ENCODE measurements at regions not wholly inside any gene's neighbourhood (a gene's known extent, or its start where the extent isn't known, plus 50 kb on each side); places are given as distances from the start of the nearest gene placed in this dataset.
A peak's percentile ranks its signal among the peaks of the same experiment; 100 is the strongest.
"Not testable (repeated sequence)": the region's sequence is repeated elsewhere in the genome, so short reads cannot be mapped to it uniquely, and the experiment has no call there.

DNA sequence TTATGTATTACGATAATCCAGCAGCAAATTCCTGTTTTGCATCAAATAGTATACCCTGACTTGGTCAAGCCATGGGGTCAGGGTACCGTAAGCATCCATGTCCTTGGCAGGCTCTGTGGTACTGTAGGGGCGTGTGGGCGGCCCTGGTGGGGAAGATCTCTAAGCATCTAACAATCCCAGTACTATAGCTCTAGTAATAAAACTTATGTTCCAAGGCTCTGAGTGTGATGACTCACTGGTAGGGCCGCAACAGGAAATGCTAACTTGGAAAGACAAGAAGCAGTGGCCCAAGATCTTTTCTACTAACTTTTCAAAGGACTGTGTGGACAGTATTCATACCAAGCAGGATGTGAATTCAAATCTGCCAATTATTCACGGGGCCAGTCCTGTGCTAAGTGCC is 63.8 kb downstream of the CLEC18A start:
- not testable (repeated sequence) for DNase-seq (ENCODE audit: extremely low read depth, low read depth)

GRCh38 chr16:70016751-70017150 is 65.6 kb downstream of the CLEC18A start:
- DNase-seq (ENCODE audit: extremely low read depth, low read depth): not testable (repeated sequence)

DNA sequence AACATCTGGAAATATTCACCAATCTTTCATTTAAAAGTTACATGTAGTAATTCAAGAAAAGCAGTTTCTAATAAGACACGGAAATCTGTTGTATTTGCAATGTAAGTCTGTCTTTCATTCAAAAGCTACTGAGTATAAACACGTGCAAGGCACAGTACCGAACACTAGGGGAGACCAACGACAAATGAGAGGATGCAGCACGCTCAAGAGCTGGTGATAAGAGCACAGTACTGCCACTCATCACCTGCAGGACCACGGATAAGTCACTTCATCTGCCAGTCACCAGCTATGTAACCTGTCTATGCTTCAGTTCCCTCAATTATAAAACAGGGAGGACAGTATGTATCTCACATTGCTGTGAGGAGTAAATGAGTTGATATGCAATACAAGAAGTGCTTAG is 67.1 kb downstream of the CLEC18A start:
- DNase-seq (ENCODE audit: extremely low read depth, low read depth): no peak
- no peak for TF ChIP-seq CTCF (IDR thresholded peaks at IDR 0.05; ENCODE audit: low read depth, low read length)

- DNase-seq (ENCODE audit: extremely low read depth, low read depth): not testable (repeated sequence)
These were observed 72.1 kb downstream of the CLEC18A start for GRCh38 chr16:70023207-70023606.

- DNase-seq (ENCODE audit: extremely low read depth, low read depth): not testable (repeated sequence)
These were observed 72.8 kb downstream of the CLEC18A start for GRCh38 chr16:70023956-70024355.

- peak; percentile 1 for DNase-seq (ENCODE audit: extremely low read depth, low read depth)
These were observed 75.2 kb downstream of the CLEC18A start for GRCh38 chr16:70026165-70026854.

- not testable (repeated sequence) for DNase-seq (ENCODE audit: extremely low read depth, low read depth)
These were observed 81.2 kb upstream of the PDPR start for GRCh38 chr16:70032906-70033305.

DNA sequence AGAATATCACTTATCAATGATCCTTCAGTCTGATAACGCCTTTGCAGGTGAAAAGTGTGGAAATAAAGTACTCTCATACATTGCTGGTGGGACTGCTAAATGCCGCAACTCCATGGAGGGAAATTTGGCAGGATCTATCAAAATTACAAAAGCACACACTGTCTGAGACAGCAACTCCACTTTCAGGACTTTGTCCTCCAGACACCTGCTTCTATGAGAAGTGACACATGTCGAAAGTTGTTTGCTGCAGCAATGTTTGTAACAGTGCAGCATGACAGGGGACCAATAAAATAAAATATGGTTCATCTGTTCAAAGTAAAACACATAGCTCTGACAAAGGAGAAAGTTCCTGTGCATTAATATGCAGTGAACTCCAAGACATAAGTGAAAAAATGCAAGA is 76.2 kb upstream of the PDPR start:
- not testable (repeated sequence) for DNase-seq (ENCODE audit: extremely low read depth, low read depth)

GRCh38 chr16:70040554-70040953 is 73.6 kb upstream of the PDPR start:
- DNase-seq (ENCODE audit: extremely low read depth, low read depth): not testable (repeated sequence)

- not testable (repeated sequence) for DNase-seq (ENCODE audit: extremely low read depth, low read depth)
These were observed 70.5 kb upstream of the PDPR start for GRCh38 chr16:70043538-70044067.

DNA sequence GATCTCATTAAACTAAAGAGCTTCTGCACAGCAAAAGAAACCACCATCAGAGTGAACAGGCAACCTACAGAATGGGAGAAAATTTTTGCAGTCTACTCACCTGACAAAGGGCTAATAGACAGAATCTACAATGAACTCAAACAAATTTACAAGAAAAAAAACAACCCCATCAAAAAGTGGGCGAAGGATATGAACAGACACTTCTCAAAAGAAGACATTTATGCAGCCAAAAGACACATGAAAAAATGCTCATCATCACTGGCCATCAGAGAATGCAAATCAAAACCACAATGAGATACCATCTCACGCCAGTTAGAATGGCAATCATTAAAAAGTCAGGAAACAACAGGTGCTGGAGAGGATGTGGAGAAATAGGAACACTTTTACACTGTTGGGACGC is 67.6 kb upstream of the PDPR start:
- DNase-seq (ENCODE audit: extremely low read depth, low read depth): not testable (repeated sequence)

DNA sequence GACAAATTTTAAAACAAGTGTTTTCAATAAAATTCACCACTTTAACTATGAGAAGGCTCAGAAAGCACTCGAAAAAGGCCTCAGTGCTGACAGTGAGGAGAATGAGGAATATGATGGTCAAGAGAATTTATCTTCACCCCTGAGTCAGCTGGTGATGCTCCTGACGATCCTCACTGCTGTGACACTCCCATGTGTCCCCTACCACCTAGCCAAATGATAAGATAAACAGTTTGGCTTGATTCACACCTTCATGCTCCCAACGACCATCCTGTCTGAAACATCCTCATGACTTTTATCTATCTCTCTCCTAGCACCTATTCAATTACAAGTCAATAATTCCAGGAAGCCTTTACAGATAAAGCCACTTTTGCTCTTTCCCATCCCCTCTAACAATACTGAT is 66.0 kb upstream of the PDPR start:
- DNase-seq (ENCODE audit: extremely low read depth, low read depth): not testable (repeated sequence)

DNA sequence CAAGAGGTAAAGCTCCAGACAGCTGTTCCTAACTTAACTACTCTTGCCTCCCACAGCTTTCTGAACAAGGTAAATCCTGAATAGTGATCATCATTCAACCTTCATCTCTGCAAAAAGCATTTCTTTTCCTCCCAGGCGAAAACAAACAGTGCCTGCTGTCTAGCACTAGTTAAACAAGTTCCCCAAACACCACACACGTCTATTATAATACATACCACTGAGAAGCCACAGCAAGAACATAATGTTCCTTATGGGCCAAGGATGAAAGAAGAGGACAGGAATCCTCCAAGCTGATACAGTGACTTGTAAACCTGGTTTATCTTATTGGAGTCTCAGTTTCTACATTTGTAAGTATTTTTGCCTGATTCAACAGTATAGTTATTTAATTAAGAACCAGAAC is 56.1 kb upstream of the PDPR start:
- DNase-seq (ENCODE audit: extremely low read depth, low read depth): not testable (repeated sequence)

- DNase-seq (ENCODE audit: extremely low read depth, low read depth): not testable (repeated sequence)
These were observed 54.7 kb upstream of the PDPR start for GRCh38 chr16:70059429-70059828.

GRCh38 chr16:70060521-70061027 is 53.6 kb upstream of the PDPR start:
- DNase-seq (ENCODE audit: extremely low read depth, low read depth): not testable (repeated sequence)

- DNase-seq (ENCODE audit: extremely low read depth, low read depth): not testable (repeated sequence)
These were observed 52.4 kb upstream of the PDPR start for GRCh38 chr16:70061671-70062218.

- DNase-seq (ENCODE audit: extremely low read depth, low read depth): not testable (repeated sequence)
These were observed 51.2 kb upstream of the PDPR start for GRCh38 chr16:70062947-70063346.
